Stimulated activated CD4-positive, alpha-beta T cell treated with anti-CD3 and anti-CD28 coated beads, Interleukin-15, amount 100 ng/mL, for 1 hour (primary cell): ENCODE measurements at regions not wholly inside any gene's neighbourhood (a gene's known extent, or its start where the extent isn't known, plus 50 kb on each side); places are given as distances from the start of the nearest gene placed in this dataset.
"Not testable (repeated sequence)": the region's sequence is repeated elsewhere in the genome, so short reads cannot be mapped to it uniquely, and the experiment has no call there.

Experiments
- DNase-seq, 2 donors: peaks; one replicate each; pipeline ENCODE4 v3.0.0-alpha.2; 2020; ENCODE audit warnings: low read depth in 1 of 2, low spot score in 1 of 2

DNA sequence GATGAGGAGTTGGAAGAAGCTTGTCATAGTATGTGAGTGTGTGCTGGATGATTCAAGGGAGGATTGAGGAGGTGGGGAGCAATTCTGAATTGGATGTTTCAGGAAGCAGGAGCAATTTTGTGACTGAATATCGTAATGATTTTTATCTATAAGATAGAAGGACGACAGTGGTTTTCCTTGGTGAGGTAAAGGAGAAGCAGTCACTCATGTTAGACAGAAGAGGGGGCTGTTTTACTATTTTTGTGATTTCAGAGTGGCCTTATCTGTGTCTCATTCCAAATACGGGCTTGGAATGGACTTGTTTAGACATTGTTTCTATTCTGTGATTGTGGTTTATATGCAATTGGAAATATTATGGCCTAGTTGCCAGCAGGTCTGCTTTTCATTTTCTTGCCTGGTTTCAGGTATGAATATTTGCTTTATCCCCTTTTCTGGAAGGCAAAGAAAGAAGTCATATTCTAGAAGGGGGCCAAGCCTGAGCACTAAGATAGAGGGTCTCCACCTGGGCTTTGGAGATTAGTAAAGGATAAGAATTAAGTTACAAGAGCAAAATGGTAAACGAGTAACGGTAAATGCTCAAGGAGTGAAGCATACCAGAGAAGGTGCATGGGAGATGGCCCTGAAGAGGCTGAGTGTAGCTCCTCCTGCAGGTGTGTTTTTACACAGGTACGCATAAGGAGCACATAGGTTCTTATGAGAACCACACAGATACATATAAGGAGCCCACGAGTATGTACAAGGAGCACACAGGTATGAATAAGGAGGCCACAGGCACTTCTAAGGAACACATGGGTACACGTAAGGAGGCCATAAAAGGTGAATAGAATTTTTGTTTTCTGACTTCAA, 124.6 kb upstream of the KCNAB1 start:
- no peak for DNase-seq

DNA sequence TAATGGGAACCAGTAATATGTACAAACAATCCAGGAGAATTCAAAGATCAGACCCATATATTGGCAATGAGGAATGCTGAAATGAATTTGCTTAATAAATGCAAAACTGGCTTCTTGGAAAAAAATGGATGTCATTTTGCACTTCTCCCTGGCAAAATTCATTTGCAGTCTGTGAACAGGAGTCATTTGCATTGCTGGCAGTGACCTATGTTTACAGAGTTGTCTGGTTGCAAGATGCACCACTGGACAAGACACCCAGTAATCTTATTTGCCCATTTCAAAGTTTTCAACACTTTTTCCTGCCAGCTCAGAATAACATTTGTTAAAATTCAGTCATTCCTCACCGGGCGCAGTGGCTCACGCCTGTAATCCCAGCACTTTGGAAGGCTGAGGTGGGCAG, 123.5 kb upstream of the KCNAB1 start:
- DNase-seq: no peak

GRCh38 chr3:155998173-155998572, 122.2 kb upstream of the KCNAB1 start:
- DNase-seq: not testable (repeated sequence)

DNA sequence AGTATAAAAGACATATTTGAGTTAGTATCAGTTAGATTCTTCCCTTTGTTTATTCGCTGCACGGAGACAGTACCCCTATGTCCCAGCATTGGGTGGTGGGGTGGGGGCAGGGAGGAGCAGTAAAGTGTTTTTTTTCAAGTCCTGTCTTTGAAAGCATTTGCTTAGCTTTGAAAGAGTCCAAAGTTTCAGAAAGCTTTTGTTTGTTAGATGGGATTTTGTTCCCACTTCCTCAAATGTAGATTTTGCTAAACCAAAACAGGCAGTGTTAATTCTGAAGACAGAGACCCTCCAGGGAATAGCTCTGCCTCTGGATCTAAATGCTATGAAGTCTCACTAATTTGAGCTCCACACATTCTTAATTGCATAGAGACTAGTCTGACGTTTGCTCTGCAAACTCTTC, 114.6 kb upstream of the KCNAB1 start:
- no peak for DNase-seq

GRCh38 chr3:156010829-156011228, 109.5 kb upstream of the KCNAB1 start:
- no peak for DNase-seq

- no peak for DNase-seq
These were observed 105.9 kb upstream of the KCNAB1 start for GRCh38 chr3:156014489-156014888.

- DNase-seq: no peak
These were observed 103.5 kb upstream of the KCNAB1 start for GRCh38 chr3:156016902-156017301.

GRCh38 chr3:156017352-156018030, 102.9 kb upstream of the KCNAB1 start:
- no peak for DNase-seq

DNA sequence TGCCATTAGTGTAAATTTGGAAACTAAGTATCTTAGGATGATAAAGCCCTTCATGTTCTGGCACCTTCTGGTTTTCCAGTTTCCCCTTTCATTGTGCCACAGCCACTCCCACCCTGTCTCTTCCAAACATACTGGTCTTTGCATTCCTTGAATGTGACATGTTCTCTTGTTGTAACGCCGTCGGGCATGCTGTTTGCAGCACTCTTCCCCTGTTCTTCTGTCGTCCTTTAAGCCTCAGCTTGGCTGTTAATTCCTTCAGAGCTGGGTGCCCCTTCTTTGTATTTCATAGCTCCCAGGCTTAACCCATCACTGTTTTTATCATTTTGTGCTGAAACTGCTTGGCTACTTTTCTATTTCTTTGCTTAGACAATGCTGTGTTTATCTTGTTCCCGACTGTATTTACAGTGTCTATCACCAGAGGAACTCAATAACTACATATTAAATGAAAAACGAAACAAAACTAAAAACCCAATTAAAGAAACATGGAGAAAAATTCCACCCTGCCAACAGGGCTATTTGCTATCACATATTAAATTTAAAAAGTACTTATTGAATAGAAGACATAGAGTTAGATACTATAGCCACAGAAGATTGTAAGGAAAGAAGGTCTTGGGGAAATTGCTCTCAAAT, 95.4 kb upstream of the KCNAB1 start:
- DNase-seq: no peak

- DNase-seq: no peak
These were observed 91.2 kb upstream of the KCNAB1 start for GRCh38 chr3:156029208-156029607.

DNA sequence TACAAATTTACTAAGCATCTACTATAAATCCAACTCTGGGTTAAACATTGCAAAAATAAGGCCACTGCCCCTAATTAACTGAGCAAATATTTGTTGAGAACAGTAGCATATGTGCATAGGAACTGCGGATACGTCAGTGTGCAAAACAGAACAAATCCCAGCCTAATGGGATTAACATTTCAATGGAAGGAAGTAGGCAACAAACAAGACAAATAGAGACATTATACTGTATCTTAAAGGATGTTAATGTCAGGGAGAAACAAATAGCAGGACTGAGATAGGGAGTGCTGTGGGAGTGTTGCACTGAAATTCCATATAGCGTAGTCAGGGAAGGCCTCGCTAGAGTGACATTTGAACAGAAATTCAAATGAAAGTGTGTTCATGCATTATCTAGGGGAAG, 89.7 kb upstream of the KCNAB1 start:
- DNase-seq: no peak

DNA sequence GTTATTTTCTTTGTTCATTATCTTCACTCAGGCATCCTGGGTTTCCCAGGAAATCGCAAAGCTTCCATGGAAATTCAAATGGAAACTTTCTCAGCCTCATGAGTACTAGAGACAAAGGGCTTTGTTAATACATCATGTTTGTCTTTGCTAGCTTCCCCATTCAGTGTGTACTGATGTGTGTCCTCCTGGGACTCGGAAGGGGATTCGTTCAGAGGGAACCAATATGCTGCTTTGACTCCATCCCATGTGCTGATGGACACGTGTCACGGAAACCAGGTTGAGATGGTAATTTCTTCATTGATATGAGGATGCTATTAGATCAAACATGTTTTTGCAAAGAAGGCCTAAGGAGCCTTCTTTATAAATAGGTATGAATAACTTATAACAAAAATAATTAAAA, 87.0 kb upstream of the KCNAB1 start:
- no peak for DNase-seq

- DNase-seq: no peak
These were observed 85.2 kb upstream of the KCNAB1 start for GRCh38 chr3:156035158-156035557.

DNA sequence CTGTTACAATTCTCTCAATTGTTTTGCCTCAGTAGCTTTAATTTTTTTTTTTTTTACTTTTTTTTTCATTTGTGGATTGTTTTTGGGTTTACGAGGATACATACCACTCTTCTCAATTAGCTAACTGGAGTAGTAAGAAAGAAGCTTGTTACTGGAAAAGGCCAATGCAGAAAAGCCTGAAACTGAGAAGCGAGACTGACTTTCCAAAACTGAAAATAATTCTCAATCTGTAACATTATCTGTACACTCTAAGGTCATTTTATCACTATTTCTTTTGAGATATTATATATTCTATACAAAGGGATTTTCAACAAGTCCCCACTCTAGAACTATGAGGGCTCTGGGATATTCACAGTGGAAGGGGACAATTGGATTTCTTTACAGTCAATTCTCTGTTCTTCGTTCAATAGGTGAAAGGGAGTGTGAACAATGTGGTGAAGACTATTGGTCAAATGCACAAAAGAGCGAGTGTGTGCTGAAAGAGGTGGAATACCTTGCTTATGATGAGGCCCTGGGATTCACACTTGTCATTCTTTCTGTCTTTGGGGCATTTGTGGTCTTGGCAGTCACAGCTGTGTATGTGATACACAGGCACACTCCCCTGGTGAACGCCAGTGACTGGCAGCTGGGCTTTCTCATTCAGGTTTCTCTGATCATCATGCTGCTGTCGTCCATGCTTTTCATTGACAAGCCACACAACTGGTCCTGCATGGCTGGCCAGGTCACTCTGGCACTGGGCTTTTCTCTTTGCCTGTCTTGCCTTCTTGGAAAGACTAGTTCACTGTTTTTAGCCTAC, 83.9 kb upstream of the KCNAB1 start:
- DNase-seq: no peak

DNA sequence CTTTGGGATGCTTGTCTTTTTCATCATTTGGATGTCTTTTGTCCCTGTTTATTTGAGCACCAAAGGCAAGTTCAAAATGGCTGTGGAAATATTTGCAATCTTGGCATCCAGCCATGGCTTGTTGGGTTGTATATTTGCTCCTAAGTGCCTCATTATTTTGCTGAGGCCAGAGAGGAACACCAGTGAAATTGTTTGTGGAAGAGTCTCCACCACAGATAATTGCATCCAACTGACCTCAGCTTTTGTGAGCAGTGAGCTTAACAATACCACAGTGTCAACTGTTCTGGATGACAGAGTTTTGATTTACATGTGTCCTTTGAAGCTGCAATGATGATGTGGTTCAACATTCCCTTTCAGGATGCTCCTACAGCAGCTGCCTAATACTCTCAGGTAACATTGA, 83.0 kb upstream of the KCNAB1 start:
- DNase-seq: no peak

GRCh38 chr3:156038869-156039268, 81.5 kb upstream of the KCNAB1 start:
- no peak for DNase-seq

- DNase-seq: no peak
These were observed 80.3 kb upstream of the KCNAB1 start for GRCh38 chr3:156040041-156040440.

DNA sequence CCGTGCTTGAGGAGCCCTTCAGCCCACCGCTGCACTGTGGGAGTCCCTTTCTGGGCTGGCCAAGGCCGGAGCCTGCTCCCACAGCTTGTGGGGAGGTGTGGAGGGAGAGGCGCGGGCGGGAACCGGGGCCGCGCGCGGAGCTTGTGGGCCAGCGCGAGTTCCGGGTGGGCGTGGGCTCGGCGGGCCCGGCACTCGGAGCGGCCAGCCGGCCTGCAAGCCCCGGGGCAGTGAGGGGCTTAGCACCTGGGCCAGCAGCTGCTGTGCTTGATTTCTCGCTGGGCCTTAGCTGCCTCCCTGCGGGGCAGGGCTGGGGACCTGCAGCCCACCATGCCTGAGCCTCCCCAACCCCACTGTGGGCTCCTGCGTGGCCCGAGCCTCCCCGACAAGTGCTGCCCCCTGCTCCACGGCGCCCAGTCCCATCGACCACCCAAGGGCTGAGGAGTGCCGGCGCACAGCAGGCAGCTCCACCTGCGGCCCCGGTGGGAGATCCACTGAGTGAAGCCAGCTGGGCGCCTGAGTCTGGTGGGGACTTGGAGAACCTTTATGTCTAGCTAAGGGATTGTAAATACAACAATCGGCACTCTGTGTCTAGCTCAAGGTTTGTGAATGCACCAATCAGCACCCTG, 79.0 kb upstream of the KCNAB1 start:
- not testable (repeated sequence) for DNase-seq

- not testable (repeated sequence) for DNase-seq
These were observed 78.5 kb upstream of the KCNAB1 start for GRCh38 chr3:156041856-156042255.

GRCh38 chr3:156043832-156044633, 76.3 kb upstream of the KCNAB1 start:
- DNase-seq: peak in 1 of 2 donors; percentile 36
